CD8-positive, alpha-beta memory T cell (primary cell): ENCODE measurements at regions not wholly inside any gene's neighbourhood (a gene's known extent, or its start where the extent isn't known, plus 50 kb on each side); places are given as distances from the start of the nearest gene placed in this dataset.
"Not testable (repeated sequence)": the region's sequence is repeated elsewhere in the genome, so short reads cannot be mapped to it uniquely, and the experiment has no call there.

Source experiments
- CTCF ChIA-PET: fragments of 350-600 bp; sonication (Branson Sonifier 250); formaldehyde crosslinking; loops from one replicate; lab custom pipeline; 2021; ENCODE audit warnings: antibody characterized with exemption; lab: Charles Lee
- POLR2A ChIA-PET: fragments of 350-600 bp; sonication (Branson Sonifier 250); formaldehyde crosslinking; loops from one replicate; lab custom pipeline; 2021; ENCODE audit warnings: antibody characterized with exemption; lab: Charles Lee
- DNase-seq, 5 donors: peaks; one replicate each; pipeline versions ENCODE4 v3.0.0 to v3.0.0-alpha.2; 2020 to 2022; ENCODE audit warnings: mixed read lengths in 1 of 5
- H3K27ac ChIP-seq: one replicate; pipeline ENCODE4 v1.7.0; 2013; ENCODE audit warnings: low read depth, mild to moderate bottlenecking, low read length, moderate library complexity
- H3K27me3 ChIP-seq: 2 replicates; pipeline ENCODE4 v1.7.0; 2013; ENCODE audit warnings: low read length, mild to moderate bottlenecking; ENCODE audit not compliant: insufficient read depth, poor library complexity, severe bottlenecking
- H3K36me3 ChIP-seq: 2 replicates; pipeline ENCODE4 v1.7.0; 2013; ENCODE audit warnings: mild to moderate bottlenecking, low read length, moderate library complexity; ENCODE audit not compliant: insufficient read depth
- H3K4me1 ChIP-seq: 2 replicates; pipeline ENCODE4 v1.7.0; 2013; ENCODE audit warnings: mild to moderate bottlenecking, low read length, moderate library complexity; ENCODE audit not compliant: insufficient read depth
- H3K4me3 ChIP-seq: 2 replicates; pipeline ENCODE4 v1.7.0; 2013; ENCODE audit warnings: mild to moderate bottlenecking, low read length
- H3K9me3 ChIP-seq: 2 replicates; pipeline ENCODE4 v1.7.0; 2013; ENCODE audit warnings: mild to moderate bottlenecking, low read length
- H3K27ac Mint-ChIP-seq, 8 donors: one replicate each; pipeline ENCODE4 v1.8.0; 2020 to 2021; ENCODE audit warnings: mixed read lengths in 8 of 8, mild to moderate bottlenecking in 6 of 8, inconsistent platforms in 3 of 8, moderate library complexity in 3 of 8
- H3K27me3 Mint-ChIP-seq, 2 donors: one replicate each; pipeline ENCODE4 v1.8.0; 2020 to 2021; ENCODE audit warnings: mixed read lengths in 2 of 2, mild to moderate bottlenecking in 1 of 2, moderate library complexity in 1 of 2
- H3K36me3 Mint-ChIP-seq, 3 donors: one replicate each; pipeline ENCODE4 v1.8.0; 2020 to 2021; ENCODE audit warnings: mixed read lengths in 3 of 3, inconsistent platforms in 1 of 3, mild to moderate bottlenecking in 1 of 3
- H3K4me1 Mint-ChIP-seq, 3 donors: one replicate each; pipeline ENCODE4 v1.8.0; 2020 to 2021; ENCODE audit warnings: mixed read lengths in 3 of 3, inconsistent platforms in 1 of 3, mild to moderate bottlenecking in 1 of 3
- H3K4me3 Mint-ChIP-seq, 7 donors: one replicate each; pipeline ENCODE4 v1.8.0; 2020 to 2021; ENCODE audit warnings: mixed read lengths in 7 of 7, mild to moderate bottlenecking in 6 of 7, moderate library complexity in 4 of 7, inconsistent platforms in 2 of 7
- H3K9me3 Mint-ChIP-seq, 5 donors: one replicate each; pipeline ENCODE4 v1.8.0; 2020 to 2022; ENCODE audit warnings: mixed read lengths in 5 of 5, mild to moderate bottlenecking in 3 of 5, moderate library complexity in 2 of 5, inconsistent platforms in 1 of 5

DNA sequence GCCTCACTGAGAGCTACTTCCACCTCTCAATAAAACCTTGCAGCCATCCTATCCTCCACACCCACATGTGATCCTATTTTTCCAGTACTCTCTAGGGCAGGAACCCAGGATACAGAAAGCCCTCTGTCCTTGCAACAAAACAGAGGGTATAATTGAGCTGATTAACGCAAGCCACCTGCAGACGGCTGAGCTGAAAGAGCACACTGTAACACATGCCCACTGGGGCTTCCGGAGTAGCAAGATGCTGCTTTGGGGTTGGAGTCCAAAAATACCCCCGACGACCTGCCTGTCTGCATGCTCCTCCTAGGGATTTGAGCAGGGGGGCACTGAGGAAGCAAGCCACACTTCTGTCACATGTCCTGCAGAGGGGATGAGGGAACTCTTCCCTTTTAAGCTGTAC lies 401.1 kb upstream of the FOXG1 start:
- Mint-ChIP-seq H3K4me3 (no peak overlapping the region), H3K27me3 (no peaks in the 10 kb centered on the region), H3K27ac (no peak overlapping the region), H3K4me1 (no peaks in the 10 kb centered on the region), H3K36me3 (no peaks in the 10 kb centered on the region), H3K9me3 (peaks cover 11 to 47% (median 28%) of the 10 kb centered on the region in 5 donors)
- Histone ChIP-seq H3K27ac (no peak overlapping the region), H3K9me3 (no peaks in the 10 kb centered on the region), H3K4me1 (no peaks in the 10 kb centered on the region), H3K4me3 (no peak overlapping the region), H3K27me3 (no peaks in the 10 kb centered on the region), H3K36me3 (no peaks in the 10 kb centered on the region)
- no peak for DNase-seq
- CTCF ChIA-PET: no interaction called here
- POLR2A ChIA-PET: no interaction called here

DNA sequence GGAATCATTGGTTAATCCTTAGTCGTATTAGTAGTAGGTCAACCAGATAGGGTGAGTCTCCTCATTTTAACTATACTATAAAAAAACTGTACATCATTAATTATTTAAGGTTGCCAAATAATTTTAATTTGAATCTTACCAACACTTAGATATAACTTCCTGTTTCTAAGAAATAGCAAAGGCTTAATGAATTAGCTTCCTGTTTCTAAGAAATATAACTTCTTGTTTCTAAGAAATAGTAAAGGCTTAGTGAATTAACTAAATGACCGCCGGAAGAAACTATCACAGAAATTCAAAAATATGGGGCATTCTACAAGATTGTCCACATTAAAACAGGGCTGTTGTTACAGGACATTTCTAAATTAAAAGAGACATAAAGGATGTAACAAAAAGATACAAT lies 392.9 kb upstream of the FOXG1 start:
- Histone ChIP-seq H3K4me3 (no peak overlapping the region), H3K27ac (no peak overlapping the region), H3K36me3 (no peaks in the 10 kb centered on the region), H3K27me3 (no peaks in the 10 kb centered on the region), H3K9me3 (no peaks in the 10 kb centered on the region), H3K4me1 (no peaks in the 10 kb centered on the region)
- ChIA-PET CTCF (no interaction called here), POLR2A (no interaction called here)
- Mint-ChIP-seq H3K27ac (no peak overlapping the region), H3K36me3 (no peaks in the 10 kb centered on the region), H3K4me1 (no peaks in the 10 kb centered on the region), H3K27me3 (no peaks in the 10 kb centered on the region), H3K9me3 (peaks cover 3 to 25% (median 12%) of the 10 kb centered on the region in 5 donors), H3K4me3 (no peak overlapping the region)
- DNase-seq: no peak

DNA sequence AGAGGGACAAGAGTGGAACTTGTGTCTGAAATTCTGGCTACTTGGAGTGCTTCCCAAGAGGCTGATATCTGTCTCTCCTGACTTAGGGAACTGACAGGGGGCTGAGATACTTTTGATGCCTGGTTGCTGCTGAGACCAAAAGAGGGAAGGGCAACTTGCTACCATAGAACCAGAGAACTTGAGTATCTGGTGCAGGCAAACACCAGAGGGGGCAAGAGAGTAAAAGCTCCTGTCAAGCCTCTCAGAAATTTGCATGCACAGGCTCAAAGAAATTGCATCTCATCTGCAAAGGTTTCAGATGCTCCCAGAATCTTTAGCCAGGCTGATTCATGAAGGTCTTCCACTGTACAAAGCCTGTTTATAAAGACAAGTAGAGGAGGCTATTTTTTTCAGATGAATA lies 391.3 kb upstream of the FOXG1 start:
- no peak for DNase-seq
- H3K36me3 Mint-ChIP-seq: no peaks in the 10 kb centered on the region
- no peaks in the 10 kb centered on the region for H3K27me3 Mint-ChIP-seq
- H3K9me3 Mint-ChIP-seq: peaks cover 0 to 29% (median 11%) of the 10 kb centered on the region in 5 donors
- no peaks in the 10 kb centered on the region for H3K27me3 ChIP-seq
- no peaks in the 10 kb centered on the region for H3K9me3 ChIP-seq
- ChIA-PET POLR2A (no interaction called here), CTCF (no interaction called here)
- no peaks in the 10 kb centered on the region for H3K36me3 ChIP-seq
- no peak overlapping the region for H3K27ac Mint-ChIP-seq
- H3K4me1 Mint-ChIP-seq: no peaks in the 10 kb centered on the region
- H3K4me1 ChIP-seq: no peaks in the 10 kb centered on the region
- H3K4me3 ChIP-seq: no peak overlapping the region
- H3K27ac ChIP-seq: no peak overlapping the region
- no peak overlapping the region for H3K4me3 Mint-ChIP-seq

DNA sequence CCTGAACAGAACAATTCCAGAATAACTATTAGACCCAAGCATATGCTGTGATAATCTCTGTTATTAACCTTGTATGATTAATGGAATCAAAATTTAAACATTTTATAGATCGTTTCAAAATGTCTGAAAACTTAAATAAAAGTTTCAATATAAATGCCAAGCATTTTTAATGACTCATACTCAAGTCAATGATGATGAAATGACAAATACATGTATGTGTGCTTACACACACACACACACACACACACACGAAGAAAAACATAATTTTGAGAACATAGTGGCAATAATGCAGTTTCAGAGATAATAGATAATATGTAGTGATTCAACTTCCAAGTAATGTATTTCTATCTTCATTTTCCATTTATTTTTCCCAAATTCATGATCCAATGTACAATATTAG lies 384.9 kb upstream of the FOXG1 start:
- Histone ChIP-seq H3K4me1 (no peaks in the 10 kb centered on the region), H3K27me3 (no peaks in the 10 kb centered on the region), H3K36me3 (no peaks in the 10 kb centered on the region), H3K9me3 (no peaks in the 10 kb centered on the region), H3K4me3 (no peak overlapping the region), H3K27ac (no peak overlapping the region)
- H3K9me3 Mint-ChIP-seq: peaks cover 0 to 48% (median 6%) of the 10 kb centered on the region in 5 donors
- ChIA-PET CTCF (no interaction called here), POLR2A (no interaction called here)
- H3K4me3 Mint-ChIP-seq: no peak overlapping the region
- H3K36me3 Mint-ChIP-seq: no peaks in the 10 kb centered on the region
- DNase-seq: no peak
- no peaks in the 10 kb centered on the region for H3K4me1 Mint-ChIP-seq
- no peak overlapping the region for H3K27ac Mint-ChIP-seq
- no peaks in the 10 kb centered on the region for H3K27me3 Mint-ChIP-seq

DNA sequence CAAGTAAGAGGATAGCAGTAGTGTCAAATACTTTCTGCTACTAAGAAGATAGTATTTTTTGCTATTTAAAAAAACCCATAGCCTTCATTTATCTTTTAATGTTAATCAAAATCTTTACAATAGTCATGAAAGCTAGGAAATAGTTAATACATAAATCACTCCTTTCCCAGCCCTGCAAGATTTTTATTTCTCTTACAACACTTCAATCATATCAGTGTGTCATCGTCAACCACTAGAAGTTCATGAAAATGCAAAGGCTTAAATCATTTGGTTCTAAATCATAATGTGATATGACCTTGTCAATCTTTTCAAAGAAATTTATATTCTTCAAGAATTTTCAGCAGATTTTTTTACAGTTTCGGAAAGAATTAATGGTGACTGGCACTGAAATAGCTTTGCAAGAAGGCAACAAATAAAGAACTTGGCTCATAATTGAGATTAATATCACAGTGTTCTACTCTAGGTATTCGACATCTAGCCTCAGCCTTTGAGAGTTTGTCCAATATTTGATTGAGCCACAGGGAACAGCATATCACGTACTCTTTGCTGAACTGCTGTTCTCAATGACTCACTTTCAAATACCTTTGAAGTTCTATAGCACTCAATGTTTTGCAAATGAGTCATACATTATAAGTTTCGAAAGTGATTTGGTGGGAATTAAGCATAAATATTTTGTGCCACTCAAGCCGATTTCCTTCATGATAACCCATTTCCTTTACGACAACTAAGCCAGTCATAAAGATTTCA lies 384.0 kb upstream of the FOXG1 start:
- Mint-ChIP-seq H3K9me3 (peaks cover 0 to 48% (median 10%) of the 10 kb centered on the region in 5 donors), H3K4me3 (no peak overlapping the region), H3K27me3 (no peaks in the 10 kb centered on the region), H3K27ac (no peak overlapping the region), H3K36me3 (no peaks in the 10 kb centered on the region), H3K4me1 (no peaks in the 10 kb centered on the region)
- no peaks in the 10 kb centered on the region for H3K9me3 ChIP-seq
- DNase-seq: no peak
- CTCF ChIA-PET: no interaction called here
- no peaks in the 10 kb centered on the region for H3K36me3 ChIP-seq
- POLR2A ChIA-PET: no interaction called here
- H3K4me3 ChIP-seq: no peak overlapping the region
- no peaks in the 10 kb centered on the region for H3K4me1 ChIP-seq
- H3K27me3 ChIP-seq: no peaks in the 10 kb centered on the region
- H3K27ac ChIP-seq: no peak overlapping the region

DNA sequence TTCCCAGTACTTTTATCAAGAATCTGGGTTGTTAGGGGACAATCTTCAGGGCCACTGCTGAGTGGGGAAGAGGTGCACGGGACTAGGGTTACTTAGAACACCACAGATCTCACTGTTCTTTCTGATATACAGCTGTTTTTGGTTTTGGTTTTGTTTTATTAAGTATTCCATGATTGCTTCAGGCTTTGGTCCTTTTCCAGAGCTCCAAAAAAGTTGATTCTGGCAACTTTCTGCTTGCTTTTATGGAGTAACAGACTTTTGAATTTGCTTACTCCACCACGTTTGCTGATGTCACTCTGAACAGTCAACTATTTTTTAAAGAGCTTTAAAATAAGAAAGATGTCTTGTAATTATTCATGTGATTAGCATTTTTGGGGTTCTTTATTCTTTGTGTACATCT lies 368.1 kb upstream of the FOXG1 start:
- ChIA-PET POLR2A (no interaction called here), CTCF (interaction anchor here (0.6 kb wide), 1 partner anchor 475 kb away, joined by 3 read pairs; no protein-coding TSS in a partner anchor)
- Histone ChIP-seq H3K4me3 (no peak overlapping the region), H3K9me3 (no peaks in the 10 kb centered on the region), H3K4me1 (no peaks in the 10 kb centered on the region), H3K27me3 (no peaks in the 10 kb centered on the region), H3K36me3 (no peaks in the 10 kb centered on the region), H3K27ac (no peak overlapping the region)
- Mint-ChIP-seq H3K9me3 (peaks cover 2 to 29% (median 9%) of the 10 kb centered on the region in 5 donors), H3K27ac (no peak overlapping the region), H3K27me3 (no peaks in the 10 kb centered on the region), H3K4me3 (no peak overlapping the region), H3K36me3 (no peaks in the 10 kb centered on the region), H3K4me1 (no peaks in the 10 kb centered on the region)
- no peak for DNase-seq

DNA sequence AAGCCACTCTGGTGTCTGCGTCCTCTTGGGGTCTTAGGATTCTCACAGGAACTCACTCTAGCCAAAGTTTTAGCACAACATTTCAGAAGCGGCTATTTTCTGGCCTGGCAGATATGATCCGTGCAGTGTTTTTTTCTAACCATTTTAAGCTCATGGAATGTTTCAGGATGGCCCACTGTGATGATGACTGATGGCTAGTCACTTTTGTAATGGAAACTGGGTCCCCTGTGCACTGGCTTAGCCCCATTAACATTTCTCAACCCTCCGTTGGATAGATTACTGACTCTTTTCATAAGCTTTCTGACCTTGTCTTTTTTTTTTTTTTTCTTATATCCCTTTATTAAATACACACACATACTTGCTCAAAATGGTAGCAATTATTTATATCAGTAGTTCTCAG lies 364.9 kb upstream of the FOXG1 start:
- POLR2A ChIA-PET, H3K27ac Mint-ChIP-seq, H3K27me3 Mint-ChIP-seq, H3K27me3 ChIP-seq, DNase-seq, H3K27ac ChIP-seq, H3K9me3 ChIP-seq, H3K4me1 Mint-ChIP-seq, H3K36me3 ChIP-seq, H3K4me3 ChIP-seq, H3K4me1 ChIP-seq, CTCF ChIA-PET, H3K36me3 Mint-ChIP-seq, H3K4me3 Mint-ChIP-seq: not testable (repeated sequence)
- H3K9me3 Mint-ChIP-seq: peaks cover 2 to 30% (median 9%) of the 10 kb centered on the region in 5 donors

DNA sequence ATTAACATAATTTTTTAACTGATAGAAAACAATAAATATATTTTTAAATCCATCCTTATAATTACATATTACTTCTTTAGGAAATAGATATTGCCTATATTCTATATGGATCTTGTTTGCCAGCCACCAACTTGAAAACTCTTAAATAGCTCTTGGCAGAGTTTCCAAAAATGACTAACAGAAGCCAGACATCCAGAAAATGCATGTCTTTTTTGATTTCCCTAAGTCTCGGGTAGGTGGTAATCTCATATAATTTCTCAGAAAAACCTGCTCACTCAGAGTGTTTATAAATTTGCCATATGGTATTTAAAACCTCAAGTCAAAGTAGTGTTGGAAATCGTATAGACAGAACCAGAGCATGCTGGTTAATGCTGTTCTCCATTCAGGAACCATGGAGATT lies 360.4 kb upstream of the FOXG1 start:
- H3K36me3 Mint-ChIP-seq: no peaks in the 10 kb centered on the region
- no peaks in the 10 kb centered on the region for H3K4me1 Mint-ChIP-seq
- no peak overlapping the region for H3K4me3 ChIP-seq
- POLR2A ChIA-PET: no interaction called here
- no peaks in the 10 kb centered on the region for H3K27me3 ChIP-seq
- H3K4me1 ChIP-seq: no peaks in the 10 kb centered on the region
- no peaks in the 10 kb centered on the region for H3K9me3 ChIP-seq
- H3K36me3 ChIP-seq: no peaks in the 10 kb centered on the region
- no peak for DNase-seq
- peaks cover 7 to 48% (median 13%) of the 10 kb centered on the region in 5 donors for H3K9me3 Mint-ChIP-seq
- no peak overlapping the region for H3K4me3 Mint-ChIP-seq
- no peak overlapping the region for H3K27ac Mint-ChIP-seq
- H3K27ac ChIP-seq: no peak overlapping the region
- CTCF ChIA-PET: no interaction called here
- no peaks in the 10 kb centered on the region for H3K27me3 Mint-ChIP-seq
